ENCODE measurements at regions not wholly inside any gene's neighbourhood (a gene's known extent, or its start where the extent isn't known, plus 50 kb on each side); places are given as distances from the start of the nearest gene placed in this dataset.
A peak's percentile ranks its signal among the peaks of the same experiment; 100 is the strongest.
"Not testable (repeated sequence)": the region's sequence is repeated elsewhere in the genome, so short reads cannot be mapped to it uniquely, and the experiment has no call there.

GRCh38 chr17:71067669-71068407 is 898.5 kb downstream of the KCNJ2 start:
- DNase-seq: no peak

- no peak for DNase-seq
Observed at GRCh38 chr17:71068408-71068750, 899.0 kb downstream of the KCNJ2 start.

- DNase-seq: no peak
Observed at GRCh38 chr17:71071041-71071440, 901.7 kb downstream of the KCNJ2 start.

GRCh38 chr17:71071837-71072236 is 902.5 kb downstream of the KCNJ2 start:
- DNase-seq: no peak

- DNase-seq: no peak
Observed at GRCh38 chr17:71080937-71081336, 911.6 kb downstream of the KCNJ2 start.

- DNase-seq: no peak
Observed at GRCh38 chr17:71081666-71082065, 912.3 kb downstream of the KCNJ2 start.

GRCh38 chr17:71084219-71084618 is 914.9 kb downstream of the KCNJ2 start:
- DNase-seq: peak in 5 of 51 donors; percentile 0 to 13 (median 3)

GRCh38 chr17:71084838-71085237 is 915.5 kb downstream of the KCNJ2 start:
- no peak for DNase-seq

- DNase-seq: peak in 6 of 51 donors; percentile 0 to 20 (median 0)
Observed at GRCh38 chr17:71085238-71086033, 916.1 kb downstream of the KCNJ2 start.

GRCh38 chr17:71089431-71089830 is 920.1 kb downstream of the KCNJ2 start:
- DNase-seq: no peak

- DNase-seq: no peak
Observed at GRCh38 chr17:71098071-71098470, 928.7 kb downstream of the KCNJ2 start.

GRCh38 chr17:71099003-71099714 is 929.8 kb downstream of the KCNJ2 start:
- no peak for DNase-seq

GRCh38 chr17:71102777-71103176 is 933.4 kb downstream of the KCNJ2 start:
- DNase-seq: no peak

- no peak for DNase-seq
Observed at GRCh38 chr17:71104225-71104624, 934.9 kb downstream of the KCNJ2 start.

- not testable (repeated sequence) for DNase-seq
Observed at GRCh38 chr17:71106056-71106455, 936.7 kb downstream of the KCNJ2 start.

- DNase-seq: no peak
Observed at GRCh38 chr17:71107136-71107535, 937.8 kb downstream of the KCNJ2 start.

GRCh38 chr17:71109697-71110096 is 940.4 kb downstream of the KCNJ2 start:
- DNase-seq: no peak

GRCh38 chr17:71110326-71110725 is 941.0 kb downstream of the KCNJ2 start:
- no peak for DNase-seq

- no peak for DNase-seq
Observed at GRCh38 chr17:71111460-71111859, 942.1 kb downstream of the KCNJ2 start.

GRCh38 chr17:71111934-71112333 is 942.6 kb downstream of the KCNJ2 start:
- no peak for DNase-seq

GRCh38 chr17:71113347-71113746 is 944.0 kb downstream of the KCNJ2 start:
- no peak for DNase-seq

- no peak for DNase-seq
Observed at GRCh38 chr17:71114911-71115668, 945.8 kb downstream of the KCNJ2 start.
